H9 (cell line): ENCODE measurements at regions not wholly inside any gene's neighbourhood (a gene's known extent, or its start where the extent isn't known, plus 50 kb on each side); places are given as distances from the start of the nearest gene placed in this dataset.

Source experiments
- DNase-seq: peaks from one replicate; pipeline ENCODE4 v3.0.0-alpha.2; 2017
- H2AFZ ChIP-seq: one replicate; pipeline ENCODE4 v1.6.1; 2013; ENCODE audit warnings: mild to moderate bottlenecking, low read length, control low read depth, moderate library complexity
- H2AK5ac ChIP-seq: 2 replicates; pipeline ENCODE4 v1.6.1; 2013; ENCODE audit warnings: low read length, control low read depth, mixed read lengths; ENCODE audit not compliant: insufficient read length
- H2BK120ac ChIP-seq: one replicate; pipeline ENCODE4 v1.6.1; 2013; ENCODE audit warnings: low read depth, mild to moderate bottlenecking, low read length, control low read depth, inconsistent platforms; ENCODE audit not compliant: poor library complexity, severe bottlenecking
- H2BK12ac ChIP-seq: 2 replicates; pipeline ENCODE4 v1.6.1; 2013; ENCODE audit warnings: low read length, control low read depth, mixed read lengths, low read depth; ENCODE audit not compliant: insufficient read length
- H2BK15ac ChIP-seq: 2 replicates; pipeline ENCODE4 v1.6.1; 2013; ENCODE audit warnings: low read depth, low read length, control low read depth
- H2BK20ac ChIP-seq: one replicate; pipeline ENCODE4 v1.6.1; 2013; ENCODE audit warnings: low read depth, mild to moderate bottlenecking, low read length, control low read depth, inconsistent platforms; ENCODE audit not compliant: poor library complexity, severe bottlenecking
- H2BK5ac ChIP-seq: 2 replicates; pipeline ENCODE4 v1.6.1; 2013; ENCODE audit warnings: low read length, control low read depth, mixed read lengths; ENCODE audit not compliant: insufficient read length
- H3K14ac ChIP-seq: 2 replicates; pipeline ENCODE4 v1.6.1; 2013; ENCODE audit warnings: low read length, control low read depth; ENCODE audit not compliant: insufficient read depth
- H3K18ac ChIP-seq: 2 replicates; pipeline ENCODE4 v1.6.1; 2013; ENCODE audit warnings: low read depth, mild to moderate bottlenecking, mixed read lengths, low read length, control low read depth; ENCODE audit not compliant: insufficient read length
- H3K23ac ChIP-seq: 2 replicates; pipeline ENCODE4 v1.6.1; 2013; ENCODE audit warnings: low read length, control low read depth, mixed read lengths, low read depth; ENCODE audit not compliant: insufficient read length
- H3K23me2 ChIP-seq: 2 replicates; pipeline ENCODE4 v1.6.1; 2013; ENCODE audit warnings: low read depth, mild to moderate bottlenecking, mixed read lengths, low read length, control low read depth; ENCODE audit not compliant: insufficient read length, poor library complexity, severe bottlenecking
- H3K27ac ChIP-seq: 2 replicates; pipeline ENCODE4 v1.5.1; 2013; ENCODE audit warnings: low read length, control low read depth, mixed read lengths, low read depth; ENCODE audit not compliant: insufficient read length
- H3K27me3 ChIP-seq: 2 replicates; pipeline ENCODE4 v1.6.1; 2013; ENCODE audit warnings: low read length, control low read depth, inconsistent platforms; ENCODE audit not compliant: insufficient read depth
- H3K4ac ChIP-seq: 2 replicates; pipeline ENCODE4 v1.6.1; 2013; ENCODE audit warnings: low read depth, mild to moderate bottlenecking, control low read depth, inconsistent platforms, low read length, moderate library complexity
- H3K4me1 ChIP-seq: 2 replicates; pipeline ENCODE4 v1.6.1; 2013; ENCODE audit warnings: low read length, control low read depth, inconsistent platforms; ENCODE audit not compliant: insufficient read depth
- H3K4me2 ChIP-seq: 2 replicates; pipeline ENCODE4 v1.6.1; 2013; ENCODE audit warnings: low read length, control low read depth, mixed read lengths; ENCODE audit not compliant: insufficient read length, insufficient read depth
- H3K56ac ChIP-seq: 2 replicates; pipeline ENCODE4 v1.6.1; 2013; ENCODE audit warnings: low read depth, mild to moderate bottlenecking, mixed read lengths, low read length, control low read depth; ENCODE audit not compliant: insufficient read length
- H3K79me1 ChIP-seq: 2 replicates; pipeline ENCODE4 v1.6.1; 2013; ENCODE audit warnings: low read depth, mild to moderate bottlenecking, moderate library complexity, low read length, control low read depth, inconsistent platforms; ENCODE audit not compliant: insufficient read depth, poor library complexity, severe bottlenecking
- H3K79me2 ChIP-seq: 2 replicates; pipeline ENCODE4 v1.6.1; 2013; ENCODE audit warnings: low read length, control low read depth, inconsistent platforms; ENCODE audit not compliant: insufficient read depth
- H3K9ac ChIP-seq: 2 replicates; pipeline ENCODE4 v1.6.1; 2013; ENCODE audit warnings: low read length, control low read depth, mixed read lengths; ENCODE audit not compliant: insufficient read length; ENCODE audit errors: extremely low read depth
- H3K9me3 ChIP-seq: one replicate; pipeline ENCODE4 v1.6.1; 2013; ENCODE audit warnings: low read depth, low read length, inconsistent platforms; ENCODE audit not compliant: control insufficient read depth
- H3T11ph ChIP-seq: one replicate; pipeline ENCODE4 v1.6.1; 2013; ENCODE audit warnings: mild to moderate bottlenecking, low read length, control low read depth, inconsistent platforms
- H4K20me1 ChIP-seq: one replicate; pipeline ENCODE4 v1.6.1; 2013; ENCODE audit not compliant: control insufficient read depth, insufficient read length, insufficient read depth
- H4K5ac ChIP-seq: 2 replicates; pipeline ENCODE4 v1.6.1; 2013; ENCODE audit warnings: low read depth, mild to moderate bottlenecking, mixed read lengths, low read length, control low read depth; ENCODE audit not compliant: insufficient read length
- H4K8ac ChIP-seq: replicated peaks from 2 replicates; pipeline ENCODE4 v1.6.1; 2013; ENCODE audit warnings: low read length, control low read depth, mixed read lengths, low read depth; ENCODE audit not compliant: insufficient read length
- H4K91ac ChIP-seq: 2 replicates; pipeline ENCODE4 v1.6.1; 2013; ENCODE audit warnings: low read depth, mild to moderate bottlenecking, moderate library complexity, mixed read lengths, low read length, control low read depth; ENCODE audit not compliant: insufficient read length
- H3K27ac Mint-ChIP-seq, 3 experiments: 2 replicates in 2 of 3; 3 replicates in 1 of 3; pipeline ENCODE4 v1.8.0; 2020 to 2021; ENCODE audit warnings: mixed read lengths in 3 of 3, mild to moderate bottlenecking in 1 of 3, moderate library complexity in 1 of 3
- H3K27me3 Mint-ChIP-seq: 2 replicates; pipeline ENCODE4 v1.8.0; 2021; ENCODE audit warnings: low read depth, mild to moderate bottlenecking, moderate library complexity, mixed read lengths
- H3K36me3 Mint-ChIP-seq, 3 experiments: 2 replicates in 2 of 3; 3 replicates in 1 of 3; pipeline ENCODE4 v1.8.0; 2020 to 2021; ENCODE audit warnings: low read depth in 3 of 3, mixed read lengths in 3 of 3; ENCODE audit not compliant: insufficient read depth in 1 of 3
- H3K4me1 Mint-ChIP-seq, 2 experiments: 2 replicates each; pipeline ENCODE4 v1.8.0; 2020; ENCODE audit warnings: mixed read lengths in 2 of 2
- H3K4me3 Mint-ChIP-seq, 2 experiments: 2 replicates in 1 of 2; 3 replicates in 1 of 2; pipeline ENCODE4 v1.8.0; 2020 to 2021; ENCODE audit warnings: mild to moderate bottlenecking in 2 of 2, mixed read lengths in 2 of 2, moderate library complexity in 1 of 2
- H3K9me3 Mint-ChIP-seq, 2 experiments: 2 replicates in 1 of 2; 3 replicates in 1 of 2; pipeline ENCODE4 v1.8.0; 2020; ENCODE audit warnings: mild to moderate bottlenecking in 2 of 2, mixed read lengths in 2 of 2, moderate library complexity in 1 of 2
- WGBS: extraction: QIAGEN DNeasy Blood & Tissue Kit; methylation state at CpG from one replicate; pipeline ENCODE4 v1.1.7; 2013; ENCODE audit warnings: missing lambda C conversion rate, low lambda C conversion rate, mixed read lengths; ENCODE audit not compliant: insufficient read length; ENCODE audit errors: extremely low coverage; 5-methylcytosine and 5-hydroxymethylcytosine counted together
- TF ChIP-seq, protein P1 (sequence below): fragments of 200-600 bp; sonication (generic); conservative IDR thresholded peaks from 3 replicates; pipeline ENCODE4 v1.8.0; 2021; ENCODE audit warnings: antibody characterized with exemption, mild to moderate bottlenecking

DNA sequence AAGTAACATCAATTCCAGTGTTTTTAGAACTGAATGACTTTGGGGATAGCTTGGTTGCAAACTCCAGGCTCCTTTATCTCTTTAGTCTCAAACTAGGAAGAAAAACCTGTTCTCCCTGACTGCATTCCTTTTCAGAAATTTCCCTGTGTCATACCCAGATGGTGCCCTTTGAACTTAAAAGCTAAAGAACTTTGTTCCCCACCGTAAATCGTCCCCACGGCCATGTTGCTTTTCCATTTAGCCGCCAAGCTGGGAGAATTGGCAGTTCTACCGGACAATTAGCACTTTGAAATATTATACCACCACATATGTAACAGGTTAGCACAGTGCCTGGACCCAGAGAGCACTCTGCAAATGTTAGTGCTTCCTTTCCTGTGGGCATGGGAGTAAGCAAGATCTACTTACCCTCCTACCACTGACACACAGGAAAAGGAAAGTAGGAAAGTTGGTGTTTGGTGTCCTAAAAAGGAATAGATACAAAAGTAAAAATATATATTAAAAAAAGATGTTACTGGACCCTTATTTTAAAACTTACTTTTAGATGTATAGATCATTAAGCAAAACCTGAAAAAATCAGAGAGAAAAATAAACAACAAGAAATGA, 191.9 kb upstream of the MIR17HG start:
- H3K9ac ChIP-seq: no peak overlapping the region
- no peaks in the 10 kb centered on the region for H3K23me2 ChIP-seq
- peaks cover 0 to 3% of the 10 kb centered on the region in 2 experiments; a peak in 1 of 5 replicates for H3K9me3 Mint-ChIP-seq
- H3K27me3 Mint-ChIP-seq: no peaks in the 10 kb centered on the region; the same call in 1 of the 2 replicates
- no peaks in the 10 kb centered on the region for H4K20me1 ChIP-seq
- no peak overlapping the region for H4K91ac ChIP-seq
- no peak overlapping the region for H2BK20ac ChIP-seq
- peak overlapping the region; percentile 73 for H2AFZ ChIP-seq
- peak overlapping the region in 1 of 3 experiments; percentile 55; a peak in 1 of 7 replicates for H3K27ac Mint-ChIP-seq
- DNase-seq: no peak
- no CpG with 5 or more reads among the region's 5 CpGs for WGBS
- H3K4me2 ChIP-seq: no peak overlapping the region
- no peaks in the 10 kb centered on the region for H3K9me3 ChIP-seq
- H2BK5ac ChIP-seq: no peak overlapping the region
- no peak overlapping the region for H3K18ac ChIP-seq
- peak overlapping the region; percentile 68 for H3K27ac ChIP-seq
- H4K5ac ChIP-seq: peak overlapping the region; percentile 76
- H3K23ac ChIP-seq: no peak overlapping the region
- H2AK5ac ChIP-seq: no peak overlapping the region
- TF ChIP-seq, protein P1, sequence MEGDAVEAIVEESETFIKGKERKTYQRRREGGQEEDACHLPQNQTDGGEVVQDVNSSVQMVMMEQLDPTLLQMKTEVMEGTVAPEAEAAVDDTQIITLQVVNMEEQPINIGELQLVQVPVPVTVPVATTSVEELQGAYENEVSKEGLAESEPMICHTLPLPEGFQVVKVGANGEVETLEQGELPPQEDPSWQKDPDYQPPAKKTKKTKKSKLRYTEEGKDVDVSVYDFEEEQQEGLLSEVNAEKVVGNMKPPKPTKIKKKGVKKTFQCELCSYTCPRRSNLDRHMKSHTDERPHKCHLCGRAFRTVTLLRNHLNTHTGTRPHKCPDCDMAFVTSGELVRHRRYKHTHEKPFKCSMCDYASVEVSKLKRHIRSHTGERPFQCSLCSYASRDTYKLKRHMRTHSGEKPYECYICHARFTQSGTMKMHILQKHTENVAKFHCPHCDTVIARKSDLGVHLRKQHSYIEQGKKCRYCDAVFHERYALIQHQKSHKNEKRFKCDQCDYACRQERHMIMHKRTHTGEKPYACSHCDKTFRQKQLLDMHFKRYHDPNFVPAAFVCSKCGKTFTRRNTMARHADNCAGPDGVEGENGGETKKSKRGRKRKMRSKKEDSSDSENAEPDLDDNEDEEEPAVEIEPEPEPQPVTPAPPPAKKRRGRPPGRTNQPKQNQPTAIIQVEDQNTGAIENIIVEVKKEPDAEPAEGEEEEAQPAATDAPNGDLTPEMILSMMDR: no peak
- no peak overlapping the region for H3K4ac ChIP-seq
- no peak overlapping the region for H4K8ac ChIP-seq
- no peak overlapping the region for H2BK15ac ChIP-seq
- H3K4me1 Mint-ChIP-seq: peaks cover 16 to 21% of the 10 kb centered on the region in 2 experiments
- no peak overlapping the region for H3K56ac ChIP-seq
- H2BK12ac ChIP-seq: no peak overlapping the region
- H3K79me2 ChIP-seq: no peaks in the 10 kb centered on the region
- no peaks in the 10 kb centered on the region for H3K79me1 ChIP-seq
- no peak overlapping the region for H3K14ac ChIP-seq
- no peak overlapping the region for H3K4me3 Mint-ChIP-seq
- H3K36me3 Mint-ChIP-seq: no peaks in the 10 kb centered on the region
- H3T11ph ChIP-seq: no peak overlapping the region
- H3K27me3 ChIP-seq: no peaks in the 10 kb centered on the region
- H3K4me1 ChIP-seq: peaks cover 10% of the 10 kb centered on the region
- no peak overlapping the region for H2BK120ac ChIP-seq
